GM12865 (cell line): ENCODE measurements at regions not wholly inside any gene's neighbourhood (a gene's known extent, or its start where the extent isn't known, plus 50 kb on each side); places are given as distances from the start of the nearest gene placed in this dataset.

Source experiments
- DNase-seq: peaks from one replicate; pipeline ENCODE4 v3.0.0; 2010; ENCODE audit warnings: low read depth
- H3K4me3 ChIP-seq: 2 replicates; pipeline ENCODE4 v1.5.1; 2011; ENCODE audit warnings: mild to moderate bottlenecking, low read depth, low read length, control low read depth
- TF ChIP-seq, protein P1 (sequence below): IDR thresholded peaks from 2 replicates; pipeline ENCODE4 v1.5.1; 2011; ENCODE audit warnings: low read length, control low read depth, low read depth, inconsistent platforms; ENCODE audit not compliant: insufficient read depth; ENCODE audit errors: missing control alignments

DNA sequence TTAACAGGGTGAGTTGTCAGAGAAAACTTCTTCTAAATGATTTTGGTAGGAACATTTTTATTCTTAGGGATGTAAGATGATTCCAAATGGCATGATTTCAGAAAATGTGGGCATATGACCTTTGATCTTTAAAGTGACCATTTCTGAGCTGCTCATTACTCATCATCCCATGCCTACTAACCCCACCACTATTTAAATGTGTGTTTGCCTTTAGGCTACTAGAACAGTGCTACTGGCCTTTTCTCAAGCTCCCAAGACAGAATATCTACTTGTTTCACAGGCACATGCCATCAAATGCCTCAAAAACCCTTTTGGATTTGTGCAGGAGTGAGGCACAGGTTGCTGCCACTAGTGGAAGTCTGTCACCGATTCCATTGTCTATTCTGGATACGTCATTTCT lies 428.2 kb downstream of the ADAM29 start:
- no peak for DNase-seq

DNA sequence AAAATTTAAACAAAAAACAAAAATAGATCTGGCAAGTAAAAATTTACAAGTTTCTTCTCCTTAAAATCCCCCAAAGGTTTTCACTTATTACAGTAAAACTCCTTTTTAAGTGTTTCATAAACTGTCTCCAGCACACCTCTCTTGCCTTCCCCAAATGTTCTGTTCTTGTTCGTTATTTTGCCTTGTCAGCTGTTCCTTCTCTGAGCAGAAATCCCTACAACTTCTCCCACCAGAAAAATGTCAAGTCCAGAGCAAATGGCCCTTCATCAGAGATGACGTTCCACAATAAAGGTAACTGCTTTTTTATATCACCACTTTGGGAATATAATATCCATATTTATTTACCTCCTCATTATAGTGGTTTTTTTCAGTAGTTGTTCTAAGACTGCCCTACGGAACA lies 432.1 kb downstream of the ADAM29 start:
- TF ChIP-seq, protein P1, sequence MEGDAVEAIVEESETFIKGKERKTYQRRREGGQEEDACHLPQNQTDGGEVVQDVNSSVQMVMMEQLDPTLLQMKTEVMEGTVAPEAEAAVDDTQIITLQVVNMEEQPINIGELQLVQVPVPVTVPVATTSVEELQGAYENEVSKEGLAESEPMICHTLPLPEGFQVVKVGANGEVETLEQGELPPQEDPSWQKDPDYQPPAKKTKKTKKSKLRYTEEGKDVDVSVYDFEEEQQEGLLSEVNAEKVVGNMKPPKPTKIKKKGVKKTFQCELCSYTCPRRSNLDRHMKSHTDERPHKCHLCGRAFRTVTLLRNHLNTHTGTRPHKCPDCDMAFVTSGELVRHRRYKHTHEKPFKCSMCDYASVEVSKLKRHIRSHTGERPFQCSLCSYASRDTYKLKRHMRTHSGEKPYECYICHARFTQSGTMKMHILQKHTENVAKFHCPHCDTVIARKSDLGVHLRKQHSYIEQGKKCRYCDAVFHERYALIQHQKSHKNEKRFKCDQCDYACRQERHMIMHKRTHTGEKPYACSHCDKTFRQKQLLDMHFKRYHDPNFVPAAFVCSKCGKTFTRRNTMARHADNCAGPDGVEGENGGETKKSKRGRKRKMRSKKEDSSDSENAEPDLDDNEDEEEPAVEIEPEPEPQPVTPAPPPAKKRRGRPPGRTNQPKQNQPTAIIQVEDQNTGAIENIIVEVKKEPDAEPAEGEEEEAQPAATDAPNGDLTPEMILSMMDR = no peak
- DNase-seq = no peak
- H3K4me3 ChIP-seq = no peak overlapping the region

More for the DNA sequence above, 428.2 kb downstream of the ADAM29 start:
- H3K4me3 ChIP-seq = no peak overlapping the region
- TF ChIP-seq, protein P1 = no peak

DNA sequence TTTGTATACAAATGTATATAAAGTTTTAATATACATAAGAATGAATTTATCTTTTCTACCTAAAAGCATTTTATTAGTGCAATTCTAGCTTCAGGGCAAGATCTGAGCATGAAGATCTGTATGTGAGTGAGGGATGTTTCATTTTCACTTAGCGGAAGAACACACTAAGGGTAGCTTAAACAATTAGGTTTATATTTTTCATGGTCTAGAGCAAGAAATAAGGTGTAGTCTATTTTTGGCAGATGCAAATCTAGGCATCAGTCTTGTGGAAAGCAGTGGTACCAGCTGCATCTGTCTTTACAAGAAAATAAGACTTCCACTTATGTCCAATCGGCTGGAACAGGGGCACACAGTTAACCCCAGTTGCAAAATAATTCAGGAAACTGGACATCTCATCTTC lies 433.3 kb downstream of the ADAM29 start:
- no peak for DNase-seq
- TF ChIP-seq, protein P1 = no peak
- no peak overlapping the region for H3K4me3 ChIP-seq

DNA sequence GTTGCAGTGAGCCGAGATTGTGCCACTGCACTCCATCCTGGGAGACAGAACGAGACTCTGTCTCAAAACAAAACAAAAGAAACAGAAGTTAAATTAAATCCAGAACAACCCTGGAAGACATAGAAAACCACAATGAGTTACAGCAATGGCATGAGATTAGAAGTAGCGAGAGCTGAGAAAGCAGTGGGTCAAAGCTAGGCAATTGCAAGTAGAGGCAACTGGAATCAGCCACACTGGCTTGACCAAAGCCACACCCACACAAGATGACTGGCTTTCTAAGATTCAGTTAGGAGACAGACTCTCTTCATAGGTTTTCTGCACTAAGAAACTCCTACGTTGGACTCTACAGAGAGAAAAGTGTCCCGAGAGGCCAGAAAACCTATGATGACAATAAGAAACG lies 443.0 kb downstream of the GPM6A start:
- DNase-seq = no peak
- TF ChIP-seq, protein P1 = no peak
- no peak overlapping the region for H3K4me3 ChIP-seq

DNA sequence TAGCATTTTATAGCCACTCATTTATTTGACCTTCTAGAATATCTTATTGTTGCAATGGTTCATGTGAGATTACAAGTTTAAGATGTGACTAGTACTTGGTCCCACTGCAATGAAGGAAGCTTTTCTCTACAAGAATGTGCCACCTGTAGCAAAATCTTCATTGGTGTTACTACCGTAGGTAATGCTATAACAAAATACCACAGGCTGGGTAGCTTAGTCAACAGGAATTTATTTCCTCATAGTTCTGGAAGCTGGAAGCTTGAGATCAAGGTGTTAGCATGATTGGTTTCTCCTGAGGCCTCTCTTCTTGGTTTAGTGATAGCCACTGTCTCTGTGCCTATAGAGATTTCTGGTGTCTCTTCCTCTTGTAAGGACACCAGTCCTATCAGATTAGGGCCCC lies 441.0 kb downstream of the GPM6A start:
- TF ChIP-seq, protein P1 = no peak
- DNase-seq = no peak
- H3K4me3 ChIP-seq = no peak overlapping the region

DNA sequence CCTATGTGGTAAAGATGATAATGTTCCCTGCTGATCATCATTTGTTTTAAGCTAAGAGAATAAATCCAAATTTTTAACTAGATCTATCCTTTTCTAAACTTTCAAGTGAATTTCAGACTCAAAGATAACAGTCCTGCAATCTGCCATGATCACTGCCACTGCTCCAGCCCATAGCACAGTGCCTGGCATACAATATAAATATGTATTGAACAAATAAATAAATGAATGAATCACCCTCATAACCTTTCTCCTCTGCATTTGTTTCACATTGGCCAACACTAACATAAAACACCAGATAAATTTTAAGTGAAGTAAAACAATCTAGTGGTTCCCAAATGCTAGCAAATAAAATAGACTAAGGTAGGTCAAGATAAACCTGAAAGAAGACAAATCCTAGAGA lies 439.0 kb downstream of the GPM6A start:
- DNase-seq = no peak
- TF ChIP-seq, protein P1 = no peak
- H3K4me3 ChIP-seq = no peak overlapping the region

DNA sequence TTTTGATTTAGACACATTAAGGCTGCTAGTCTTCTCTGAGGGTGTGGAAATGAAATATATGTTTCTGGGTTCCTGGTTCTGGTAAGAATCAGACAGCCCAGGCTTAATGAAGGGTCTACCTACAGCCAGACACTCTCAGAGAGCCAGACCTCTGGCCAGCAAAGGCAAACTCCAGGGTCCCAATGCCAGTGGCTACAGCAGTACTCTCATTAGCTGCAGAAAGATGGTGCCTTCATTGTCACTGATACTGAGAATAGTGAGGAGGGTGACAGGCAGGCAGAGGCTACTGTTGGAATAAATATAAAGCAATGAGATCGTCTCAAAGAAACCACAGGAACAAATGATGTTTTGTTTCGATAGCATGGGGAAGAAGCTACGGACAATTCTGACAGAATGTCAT lies 437.6 kb downstream of the GPM6A start:
- H3K4me3 ChIP-seq = no peak overlapping the region
- no peak for DNase-seq
- TF ChIP-seq, protein P1 = no peak
